ENCODE measurements at regions not wholly inside any gene's neighbourhood (a gene's known extent, or its start where the extent isn't known, plus 50 kb on each side); places are given as distances from the start of the nearest gene placed in this dataset.

- Histone ChIP-seq H3F3A (ENCODE audit: insufficient read depth, low read depth) (no peaks in the 10 kb centered on the region), H3K27me3 (ENCODE audit: insufficient read depth, low read depth) (no peaks in the 10 kb centered on the region), H3K27ac (no peak overlapping the region), H3K4me2 (no peak overlapping the region), H4K20me1 (ENCODE audit: insufficient read depth) (no peaks in the 10 kb centered on the region), H2AFZ (no peak overlapping the region), H3K36me3 (ENCODE audit: low read depth) (no peaks in the 10 kb centered on the region), H3K79me2 (ENCODE audit: low read depth) (no peaks in the 10 kb centered on the region), H3K4me1 (replicated peaks; ENCODE audit: insufficient read depth) (no peaks in the 10 kb centered on the region), H3K4me3 (no peak overlapping the region), H3K9me2 (ENCODE audit: insufficient read depth) (no peaks in the 10 kb centered on the region), H3K9me3 (ENCODE audit: insufficient read depth, low read depth) (no peaks in the 10 kb centered on the region)
- no TSS peak for BruUV-seq (replicated peaks)
- ChIA-PET CTCF (no interaction called here), POLR2A (ENCODE audit: unreplicated experiment) (no interaction called here)
- DNase-seq = no peak
- TF ChIP-seq EZH2 (IDR thresholded peaks at IDR 0.05; ENCODE audit: low read depth) (no peak), CTCF (conservative IDR thresholded peaks at IDR 0.05) (no peak)
- intact Hi-C loops (cut with micrococcal nuclease; ENCODE audit: unreplicated experiment) = no loop called here
These were observed 107.0 kb upstream of the ELOVL6 start for GRCh38 chr4:110305455-110305854.

GRCh38 chr4:110296892-110297291 lies 98.5 kb upstream of the ELOVL6 start:
- peak overlapping the region; percentile 38 for H3K4me2 ChIP-seq
- DNase-seq = peak in 1 of 2 experiments; percentile 62
- H3K4me1 ChIP-seq (replicated peaks; ENCODE audit: insufficient read depth) = peaks cover 15% of the 10 kb centered on the region
- H3K36me3 ChIP-seq (ENCODE audit: low read depth) = no peaks in the 10 kb centered on the region
- H3K27me3 ChIP-seq (ENCODE audit: insufficient read depth, low read depth) = no peaks in the 10 kb centered on the region
- ChIA-PET CTCF (no interaction called here), POLR2A (ENCODE audit: unreplicated experiment) (interaction anchor here (0.6 kb wide), 1 partner anchor 42 kb away, joined by 12 read pairs; no protein-coding TSS in a partner anchor)
- no peaks in the 10 kb centered on the region for H3K79me2 ChIP-seq (ENCODE audit: low read depth)
- TF ChIP-seq EZH2 (IDR thresholded peaks at IDR 0.05; ENCODE audit: low read depth) (no peak), CTCF (conservative IDR thresholded peaks at IDR 0.05) (no peak)
- no peak overlapping the region for H3K4me3 ChIP-seq
- intact Hi-C loops (cut with micrococcal nuclease; ENCODE audit: unreplicated experiment) = loop anchor here (10.0 kb wide), 1 partner anchor 102 kb away; the partner anchor contains the start of gene ELOVL6
- H3K27ac ChIP-seq = peak overlapping the region; percentile 38
- peaks cover 9% of the 10 kb centered on the region for H3F3A ChIP-seq (ENCODE audit: insufficient read depth, low read depth)
- BruUV-seq (replicated peaks) = no TSS peak
- H3K9me2 ChIP-seq (ENCODE audit: insufficient read depth) = no peaks in the 10 kb centered on the region
- H4K20me1 ChIP-seq (ENCODE audit: insufficient read depth) = no peaks in the 10 kb centered on the region
- peak overlapping the region; percentile 64 for H2AFZ ChIP-seq
- no peaks in the 10 kb centered on the region for H3K9me3 ChIP-seq (ENCODE audit: insufficient read depth, low read depth)

- Histone ChIP-seq H3K27ac (peak overlapping the region; percentile 67), H3K79me2 (ENCODE audit: low read depth) (no peaks in the 10 kb centered on the region), H3K36me3 (ENCODE audit: low read depth) (no peaks in the 10 kb centered on the region), H3F3A (ENCODE audit: insufficient read depth, low read depth) (peaks cover 9% of the 10 kb centered on the region), H3K4me1 (replicated peaks; ENCODE audit: insufficient read depth) (peaks cover 15% of the 10 kb centered on the region), H3K27me3 (ENCODE audit: insufficient read depth, low read depth) (no peaks in the 10 kb centered on the region), H3K9me3 (ENCODE audit: insufficient read depth, low read depth) (no peaks in the 10 kb centered on the region), H3K9me2 (ENCODE audit: insufficient read depth) (no peaks in the 10 kb centered on the region), H4K20me1 (ENCODE audit: insufficient read depth) (no peaks in the 10 kb centered on the region), H3K4me3 (no peak overlapping the region), H3K4me2 (no peak overlapping the region), H2AFZ (no peak overlapping the region)
- TF ChIP-seq CTCF (conservative IDR thresholded peaks at IDR 0.05) (no peak), EZH2 (IDR thresholded peaks at IDR 0.05; ENCODE audit: low read depth) (no peak)
- CTCF ChIA-PET = no interaction called here
- intact Hi-C loops (cut with micrococcal nuclease; ENCODE audit: unreplicated experiment) = loop anchor here (10.0 kb wide), 1 partner anchor 99 kb away; the partner anchor contains the start of gene ELOVL6
- POLR2A ChIA-PET (ENCODE audit: unreplicated experiment) = no interaction called here
- BruUV-seq (replicated peaks) = no TSS peak
- DNase-seq = peak; percentile 64 to 80
These were observed 95.8 kb upstream of the ELOVL6 start for GRCh38 chr4:110294165-110294564.
